ENCODE measurements at regions not wholly inside any gene's neighbourhood (a gene's known extent, or its start where the extent isn't known, plus 50 kb on each side); places are given as distances from the start of the nearest gene placed in this dataset.
A peak's percentile ranks its signal among the peaks of the same experiment; 100 is the strongest.

- H3K27me3 ChIP-seq (ENCODE audit: low read depth) = no peaks in the 10 kb centered on the region
- H3K9me3 ChIP-seq (replicated peaks) = peaks cover 6% of the 10 kb centered on the region
- no peak for TF ChIP-seq CTCF (IDR thresholded peaks at IDR 0.05; ENCODE audit: borderline replicate concordance)
- intact Hi-C loops (cut with micrococcal nuclease) = no loop called here
- H3K27ac ChIP-seq (replicated peaks) = no peak overlapping the region
- H3K36me3 ChIP-seq = no peaks in the 10 kb centered on the region
- DNase-seq = no peak
- H3K4me3 ChIP-seq = no peak overlapping the region
- H3K4me1 ChIP-seq = peaks cover 8% of the 10 kb centered on the region
Measured at GRCh38 chr11:15704064-15704463, 589.3 kb downstream of the INSC start.

GRCh38 chr11:15704556-15704955 lies 589.8 kb downstream of the INSC start:
- no peak overlapping the region for H3K4me3 ChIP-seq
- peaks cover 6% of the 10 kb centered on the region for H3K9me3 ChIP-seq (replicated peaks)
- DNase-seq = no peak
- peaks cover 8% of the 10 kb centered on the region for H3K4me1 ChIP-seq
- H3K36me3 ChIP-seq = no peaks in the 10 kb centered on the region
- intact Hi-C loops (cut with micrococcal nuclease) = no loop called here
- H3K27me3 ChIP-seq (ENCODE audit: low read depth) = no peaks in the 10 kb centered on the region
- H3K27ac ChIP-seq (replicated peaks) = no peak overlapping the region
- no peak for TF ChIP-seq CTCF (IDR thresholded peaks at IDR 0.05; ENCODE audit: borderline replicate concordance)

GRCh38 chr11:15705891-15706290 lies 591.2 kb downstream of the INSC start:
- Histone ChIP-seq H3K27me3 (ENCODE audit: low read depth) (no peaks in the 10 kb centered on the region), H3K9me3 (replicated peaks) (peaks cover 6% of the 10 kb centered on the region), H3K4me1 (peaks cover 15% of the 10 kb centered on the region), H3K36me3 (no peaks in the 10 kb centered on the region), H3K27ac (replicated peaks) (no peak overlapping the region), H3K4me3 (no peak overlapping the region)
- intact Hi-C loops (cut with micrococcal nuclease) = no loop called here
- no peak for DNase-seq
- no peak for TF ChIP-seq CTCF (IDR thresholded peaks at IDR 0.05; ENCODE audit: borderline replicate concordance)

GRCh38 chr11:15707194-15707593 lies 592.5 kb downstream of the INSC start:
- H3K27me3 ChIP-seq (ENCODE audit: low read depth) = no peaks in the 10 kb centered on the region
- no peak for TF ChIP-seq CTCF (IDR thresholded peaks at IDR 0.05; ENCODE audit: borderline replicate concordance)
- no peak for DNase-seq
- no peak overlapping the region for H3K27ac ChIP-seq (replicated peaks)
- no peaks in the 10 kb centered on the region for H3K36me3 ChIP-seq
- H3K4me3 ChIP-seq = no peak overlapping the region
- H3K9me3 ChIP-seq (replicated peaks) = peaks cover 6% of the 10 kb centered on the region
- intact Hi-C loops (cut with micrococcal nuclease) = no loop called here
- peaks cover 20% of the 10 kb centered on the region for H3K4me1 ChIP-seq

- Histone ChIP-seq H3K27me3 (ENCODE audit: low read depth) (no peaks in the 10 kb centered on the region), H3K9me3 (replicated peaks) (peaks cover 6% of the 10 kb centered on the region), H3K4me3 (no peak overlapping the region), H3K27ac (replicated peaks) (peak overlapping the region; percentile 27), H3K4me1 (peaks cover 20% of the 10 kb centered on the region), H3K36me3 (no peaks in the 10 kb centered on the region)
- no peak for TF ChIP-seq CTCF (IDR thresholded peaks at IDR 0.05; ENCODE audit: borderline replicate concordance)
- intact Hi-C loops (cut with micrococcal nuclease) = no loop called here
- DNase-seq = peak; percentile 18
Measured at GRCh38 chr11:15707971-15708370, 593.2 kb downstream of the INSC start.
